H9 (cell line): ENCODE measurements at regions not wholly inside any gene's neighbourhood (a gene's known extent, or its start where the extent isn't known, plus 50 kb on each side); places are given as distances from the start of the nearest gene placed in this dataset.

ENCODE experiments used
- DNase-seq: peaks from one replicate; pipeline ENCODE4 v3.0.0-alpha.2; 2017
- H2AFZ ChIP-seq: one replicate; pipeline ENCODE4 v1.6.1; 2013; ENCODE audit warnings: mild to moderate bottlenecking, low read length, control low read depth, moderate library complexity
- H2AK5ac ChIP-seq: 2 replicates; pipeline ENCODE4 v1.6.1; 2013; ENCODE audit warnings: low read length, control low read depth, mixed read lengths; ENCODE audit not compliant: insufficient read length
- H2BK120ac ChIP-seq: one replicate; pipeline ENCODE4 v1.6.1; 2013; ENCODE audit warnings: low read depth, mild to moderate bottlenecking, low read length, control low read depth, inconsistent platforms; ENCODE audit not compliant: poor library complexity, severe bottlenecking
- H2BK12ac ChIP-seq: 2 replicates; pipeline ENCODE4 v1.6.1; 2013; ENCODE audit warnings: low read length, control low read depth, mixed read lengths, low read depth; ENCODE audit not compliant: insufficient read length
- H2BK15ac ChIP-seq: 2 replicates; pipeline ENCODE4 v1.6.1; 2013; ENCODE audit warnings: low read depth, low read length, control low read depth
- H2BK20ac ChIP-seq: one replicate; pipeline ENCODE4 v1.6.1; 2013; ENCODE audit warnings: low read depth, mild to moderate bottlenecking, low read length, control low read depth, inconsistent platforms; ENCODE audit not compliant: poor library complexity, severe bottlenecking
- H2BK5ac ChIP-seq: 2 replicates; pipeline ENCODE4 v1.6.1; 2013; ENCODE audit warnings: low read length, control low read depth, mixed read lengths; ENCODE audit not compliant: insufficient read length
- H3K14ac ChIP-seq: 2 replicates; pipeline ENCODE4 v1.6.1; 2013; ENCODE audit warnings: low read length, control low read depth; ENCODE audit not compliant: insufficient read depth
- H3K18ac ChIP-seq: 2 replicates; pipeline ENCODE4 v1.6.1; 2013; ENCODE audit warnings: low read depth, mild to moderate bottlenecking, mixed read lengths, low read length, control low read depth; ENCODE audit not compliant: insufficient read length
- H3K23ac ChIP-seq: 2 replicates; pipeline ENCODE4 v1.6.1; 2013; ENCODE audit warnings: low read length, control low read depth, mixed read lengths, low read depth; ENCODE audit not compliant: insufficient read length
- H3K23me2 ChIP-seq: 2 replicates; pipeline ENCODE4 v1.6.1; 2013; ENCODE audit warnings: low read depth, mild to moderate bottlenecking, mixed read lengths, low read length, control low read depth; ENCODE audit not compliant: insufficient read length, poor library complexity, severe bottlenecking
- H3K27ac ChIP-seq: 2 replicates; pipeline ENCODE4 v1.5.1; 2013; ENCODE audit warnings: low read length, control low read depth, mixed read lengths, low read depth; ENCODE audit not compliant: insufficient read length
- H3K27me3 ChIP-seq: 2 replicates; pipeline ENCODE4 v1.6.1; 2013; ENCODE audit warnings: low read length, control low read depth, inconsistent platforms; ENCODE audit not compliant: insufficient read depth
- H3K4ac ChIP-seq: 2 replicates; pipeline ENCODE4 v1.6.1; 2013; ENCODE audit warnings: low read depth, mild to moderate bottlenecking, control low read depth, inconsistent platforms, low read length, moderate library complexity
- H3K4me1 ChIP-seq: 2 replicates; pipeline ENCODE4 v1.6.1; 2013; ENCODE audit warnings: low read length, control low read depth, inconsistent platforms; ENCODE audit not compliant: insufficient read depth
- H3K4me2 ChIP-seq: 2 replicates; pipeline ENCODE4 v1.6.1; 2013; ENCODE audit warnings: low read length, control low read depth, mixed read lengths; ENCODE audit not compliant: insufficient read length, insufficient read depth
- H3K56ac ChIP-seq: 2 replicates; pipeline ENCODE4 v1.6.1; 2013; ENCODE audit warnings: low read depth, mild to moderate bottlenecking, mixed read lengths, low read length, control low read depth; ENCODE audit not compliant: insufficient read length
- H3K79me1 ChIP-seq: 2 replicates; pipeline ENCODE4 v1.6.1; 2013; ENCODE audit warnings: low read depth, mild to moderate bottlenecking, moderate library complexity, low read length, control low read depth, inconsistent platforms; ENCODE audit not compliant: insufficient read depth, poor library complexity, severe bottlenecking
- H3K79me2 ChIP-seq: 2 replicates; pipeline ENCODE4 v1.6.1; 2013; ENCODE audit warnings: low read length, control low read depth, inconsistent platforms; ENCODE audit not compliant: insufficient read depth
- H3K9ac ChIP-seq: 2 replicates; pipeline ENCODE4 v1.6.1; 2013; ENCODE audit warnings: low read length, control low read depth, mixed read lengths; ENCODE audit not compliant: insufficient read length; ENCODE audit errors: extremely low read depth
- H3K9me3 ChIP-seq: one replicate; pipeline ENCODE4 v1.6.1; 2013; ENCODE audit warnings: low read depth, low read length, inconsistent platforms; ENCODE audit not compliant: control insufficient read depth
- H3T11ph ChIP-seq: one replicate; pipeline ENCODE4 v1.6.1; 2013; ENCODE audit warnings: mild to moderate bottlenecking, low read length, control low read depth, inconsistent platforms
- H4K20me1 ChIP-seq: one replicate; pipeline ENCODE4 v1.6.1; 2013; ENCODE audit not compliant: control insufficient read depth, insufficient read length, insufficient read depth
- H4K5ac ChIP-seq: 2 replicates; pipeline ENCODE4 v1.6.1; 2013; ENCODE audit warnings: low read depth, mild to moderate bottlenecking, mixed read lengths, low read length, control low read depth; ENCODE audit not compliant: insufficient read length
- H4K8ac ChIP-seq: replicated peaks from 2 replicates; pipeline ENCODE4 v1.6.1; 2013; ENCODE audit warnings: low read length, control low read depth, mixed read lengths, low read depth; ENCODE audit not compliant: insufficient read length
- H4K91ac ChIP-seq: 2 replicates; pipeline ENCODE4 v1.6.1; 2013; ENCODE audit warnings: low read depth, mild to moderate bottlenecking, moderate library complexity, mixed read lengths, low read length, control low read depth; ENCODE audit not compliant: insufficient read length
- H3K27ac Mint-ChIP-seq, 3 experiments: 2 replicates in 2 of 3; 3 replicates in 1 of 3; pipeline ENCODE4 v1.8.0; 2020 to 2021; ENCODE audit warnings: mixed read lengths in 3 of 3, mild to moderate bottlenecking in 1 of 3, moderate library complexity in 1 of 3
- H3K27me3 Mint-ChIP-seq: 2 replicates; pipeline ENCODE4 v1.8.0; 2021; ENCODE audit warnings: low read depth, mild to moderate bottlenecking, moderate library complexity, mixed read lengths
- H3K36me3 Mint-ChIP-seq, 3 experiments: 2 replicates in 2 of 3; 3 replicates in 1 of 3; pipeline ENCODE4 v1.8.0; 2020 to 2021; ENCODE audit warnings: low read depth in 3 of 3, mixed read lengths in 3 of 3; ENCODE audit not compliant: insufficient read depth in 1 of 3
- H3K4me1 Mint-ChIP-seq, 2 experiments: 2 replicates each; pipeline ENCODE4 v1.8.0; 2020; ENCODE audit warnings: mixed read lengths in 2 of 2
- H3K4me3 Mint-ChIP-seq, 2 experiments: 2 replicates in 1 of 2; 3 replicates in 1 of 2; pipeline ENCODE4 v1.8.0; 2020 to 2021; ENCODE audit warnings: mild to moderate bottlenecking in 2 of 2, mixed read lengths in 2 of 2, moderate library complexity in 1 of 2
- H3K9me3 Mint-ChIP-seq, 2 experiments: 2 replicates in 1 of 2; 3 replicates in 1 of 2; pipeline ENCODE4 v1.8.0; 2020; ENCODE audit warnings: mild to moderate bottlenecking in 2 of 2, mixed read lengths in 2 of 2, moderate library complexity in 1 of 2
- WGBS: extraction: QIAGEN DNeasy Blood & Tissue Kit; methylation state at CpG from one replicate; pipeline ENCODE4 v1.1.7; 2013; ENCODE audit warnings: missing lambda C conversion rate, low lambda C conversion rate, mixed read lengths; ENCODE audit not compliant: insufficient read length; ENCODE audit errors: extremely low coverage; 5-methylcytosine and 5-hydroxymethylcytosine counted together
- TF ChIP-seq, protein P1 (sequence below): fragments of 200-600 bp; sonication (generic); conservative IDR thresholded peaks from 3 replicates; pipeline ENCODE4 v1.8.0; 2021; ENCODE audit warnings: antibody characterized with exemption, mild to moderate bottlenecking

DNA sequence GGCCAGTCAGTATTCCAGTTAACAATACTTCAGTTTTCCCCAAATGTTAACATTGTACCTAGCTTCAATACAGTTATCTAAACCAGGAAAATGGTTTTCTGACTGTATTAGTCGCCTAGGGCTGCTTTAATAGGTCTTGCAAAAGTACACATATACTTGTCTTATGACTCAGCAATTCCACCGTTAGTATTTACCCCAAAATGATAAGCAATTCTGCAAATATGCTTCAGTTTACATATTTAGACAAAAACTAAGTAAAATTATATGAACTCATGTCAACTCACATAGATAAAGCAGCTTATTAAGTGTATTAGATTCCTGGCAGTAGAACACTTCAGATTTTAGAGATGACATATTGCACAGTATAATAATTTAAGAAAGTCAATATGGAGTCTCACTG is 363.3 kb downstream of the ARL4A start:
- H2BK20ac ChIP-seq, result no peak overlapping the region
- no peaks in the 10 kb centered on the region for H3K9me3 ChIP-seq
- Mint-ChIP-seq H3K36me3 (no peaks in the 10 kb centered on the region), H3K27me3 (no peaks in the 10 kb centered on the region), H3K4me1 (no peaks in the 10 kb centered on the region), H3K9me3 (no peaks in the 10 kb centered on the region), H3K27ac (no peak overlapping the region), H3K4me3 (no peak overlapping the region)
- H2AK5ac ChIP-seq, result no peak overlapping the region
- H2AFZ ChIP-seq, result no peak overlapping the region
- H3K79me1 ChIP-seq, result no peaks in the 10 kb centered on the region
- no peak overlapping the region for H4K91ac ChIP-seq
- H3K4me2 ChIP-seq, result no peak overlapping the region
- H3K4ac ChIP-seq, result no peak overlapping the region
- no peak for DNase-seq
- H2BK15ac ChIP-seq, result no peak overlapping the region
- H4K20me1 ChIP-seq, result no peaks in the 10 kb centered on the region
- no peak overlapping the region for H3T11ph ChIP-seq
- no peak overlapping the region for H4K5ac ChIP-seq
- no CpG with 5 or more reads among the region's 2 CpGs for WGBS
- H2BK5ac ChIP-seq, result no peak overlapping the region
- H3K4me1 ChIP-seq, result no peaks in the 10 kb centered on the region
- H3K56ac ChIP-seq, result no peak overlapping the region
- H4K8ac ChIP-seq, result no peak overlapping the region
- H2BK120ac ChIP-seq, result no peak overlapping the region
- TF ChIP-seq, protein P1, sequence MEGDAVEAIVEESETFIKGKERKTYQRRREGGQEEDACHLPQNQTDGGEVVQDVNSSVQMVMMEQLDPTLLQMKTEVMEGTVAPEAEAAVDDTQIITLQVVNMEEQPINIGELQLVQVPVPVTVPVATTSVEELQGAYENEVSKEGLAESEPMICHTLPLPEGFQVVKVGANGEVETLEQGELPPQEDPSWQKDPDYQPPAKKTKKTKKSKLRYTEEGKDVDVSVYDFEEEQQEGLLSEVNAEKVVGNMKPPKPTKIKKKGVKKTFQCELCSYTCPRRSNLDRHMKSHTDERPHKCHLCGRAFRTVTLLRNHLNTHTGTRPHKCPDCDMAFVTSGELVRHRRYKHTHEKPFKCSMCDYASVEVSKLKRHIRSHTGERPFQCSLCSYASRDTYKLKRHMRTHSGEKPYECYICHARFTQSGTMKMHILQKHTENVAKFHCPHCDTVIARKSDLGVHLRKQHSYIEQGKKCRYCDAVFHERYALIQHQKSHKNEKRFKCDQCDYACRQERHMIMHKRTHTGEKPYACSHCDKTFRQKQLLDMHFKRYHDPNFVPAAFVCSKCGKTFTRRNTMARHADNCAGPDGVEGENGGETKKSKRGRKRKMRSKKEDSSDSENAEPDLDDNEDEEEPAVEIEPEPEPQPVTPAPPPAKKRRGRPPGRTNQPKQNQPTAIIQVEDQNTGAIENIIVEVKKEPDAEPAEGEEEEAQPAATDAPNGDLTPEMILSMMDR, result no peak
- no peak overlapping the region for H3K14ac ChIP-seq
- no peak overlapping the region for H3K18ac ChIP-seq
- no peak overlapping the region for H3K9ac ChIP-seq
- no peaks in the 10 kb centered on the region for H3K27me3 ChIP-seq
- no peaks in the 10 kb centered on the region for H3K79me2 ChIP-seq
- H2BK12ac ChIP-seq, result no peak overlapping the region
- H3K23me2 ChIP-seq, result no peaks in the 10 kb centered on the region
- H3K27ac ChIP-seq, result no peak overlapping the region
- H3K23ac ChIP-seq, result no peak overlapping the region
